ENCODE measurements at regions not wholly inside any gene's neighbourhood (a gene's known extent, or its start where the extent isn't known, plus 50 kb on each side); places are given as distances from the start of the nearest gene placed in this dataset.

DNA sequence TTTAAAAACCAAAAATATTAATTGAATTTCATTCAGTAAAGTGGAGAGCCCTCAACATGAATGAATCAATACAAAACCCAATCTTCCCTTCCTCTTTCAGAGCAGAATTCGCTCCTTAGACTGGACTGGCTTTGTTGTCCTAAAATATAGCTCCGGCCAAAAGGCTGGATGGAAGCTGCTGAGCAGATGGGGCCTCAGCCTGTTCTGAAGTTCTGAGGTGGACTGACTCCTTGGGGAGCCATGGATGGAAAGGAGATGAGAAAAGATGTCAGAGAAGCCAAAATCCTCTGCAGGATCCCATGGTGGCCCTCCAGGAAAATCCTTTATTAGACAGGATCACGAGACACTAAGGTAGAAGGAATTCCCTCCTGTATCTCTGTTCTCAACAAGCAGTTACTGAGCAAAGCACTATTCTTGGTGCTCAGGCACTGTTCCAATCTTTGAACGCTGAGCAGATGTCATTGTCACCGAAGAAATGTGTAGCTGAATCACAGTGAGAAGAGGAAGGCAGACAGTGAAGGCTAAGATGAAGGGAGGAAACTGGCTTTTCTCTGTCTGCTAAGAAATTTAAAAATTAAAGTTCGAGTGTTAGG lies 122.0 kb downstream of the SEMA6D start:
- Histone ChIP-seq H3K4me3 (ENCODE audit: low read depth in 1 of 2, low read length in 2 of 2) (no peak overlapping the region), H3K79me2 (ENCODE audit: insufficient read depth, low read length) (no peaks in the 10 kb centered on the region), H4K20me1 (ENCODE audit: insufficient read depth, low read length) (no peaks in the 10 kb centered on the region), H3K9ac (ENCODE audit: low read depth, low read length) (no peak overlapping the region), H3K9me3 (ENCODE audit: insufficient read depth, low read length, severe bottlenecking) (no peaks in the 10 kb centered on the region), H3K27ac (ENCODE audit: low read length) (no peak overlapping the region), H2AFZ (ENCODE audit: low read depth, low read length) (no peak overlapping the region), H3K36me3 (ENCODE audit: insufficient read depth, low read length) (no peaks in the 10 kb centered on the region), H3K27me3 (ENCODE audit: insufficient read depth, low read length, poor library complexity) (no peaks in the 10 kb centered on the region), H3K4me2 (ENCODE audit: insufficient read depth, low read length) (no peak overlapping the region), H3K4me1 (ENCODE audit: insufficient read depth, low read length) (no peaks in the 10 kb centered on the region)
- DNase-seq = no peak
- ATAC-seq (ENCODE audit: insufficient read depth, low read depth) = no peak
- TF ChIP-seq, protein P1, sequence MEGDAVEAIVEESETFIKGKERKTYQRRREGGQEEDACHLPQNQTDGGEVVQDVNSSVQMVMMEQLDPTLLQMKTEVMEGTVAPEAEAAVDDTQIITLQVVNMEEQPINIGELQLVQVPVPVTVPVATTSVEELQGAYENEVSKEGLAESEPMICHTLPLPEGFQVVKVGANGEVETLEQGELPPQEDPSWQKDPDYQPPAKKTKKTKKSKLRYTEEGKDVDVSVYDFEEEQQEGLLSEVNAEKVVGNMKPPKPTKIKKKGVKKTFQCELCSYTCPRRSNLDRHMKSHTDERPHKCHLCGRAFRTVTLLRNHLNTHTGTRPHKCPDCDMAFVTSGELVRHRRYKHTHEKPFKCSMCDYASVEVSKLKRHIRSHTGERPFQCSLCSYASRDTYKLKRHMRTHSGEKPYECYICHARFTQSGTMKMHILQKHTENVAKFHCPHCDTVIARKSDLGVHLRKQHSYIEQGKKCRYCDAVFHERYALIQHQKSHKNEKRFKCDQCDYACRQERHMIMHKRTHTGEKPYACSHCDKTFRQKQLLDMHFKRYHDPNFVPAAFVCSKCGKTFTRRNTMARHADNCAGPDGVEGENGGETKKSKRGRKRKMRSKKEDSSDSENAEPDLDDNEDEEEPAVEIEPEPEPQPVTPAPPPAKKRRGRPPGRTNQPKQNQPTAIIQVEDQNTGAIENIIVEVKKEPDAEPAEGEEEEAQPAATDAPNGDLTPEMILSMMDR (IDR thresholded peaks at IDR 0.05; ENCODE audit: borderline replicate concordance, extremely low read depth, low read length, poor library complexity, severe bottlenecking) = no peak
- no peak for TF ChIP-seq EZH2 (IDR thresholded peaks at IDR 0.05; ENCODE audit: borderline replicate concordance, low read depth, low read length, severe bottlenecking)

DNA sequence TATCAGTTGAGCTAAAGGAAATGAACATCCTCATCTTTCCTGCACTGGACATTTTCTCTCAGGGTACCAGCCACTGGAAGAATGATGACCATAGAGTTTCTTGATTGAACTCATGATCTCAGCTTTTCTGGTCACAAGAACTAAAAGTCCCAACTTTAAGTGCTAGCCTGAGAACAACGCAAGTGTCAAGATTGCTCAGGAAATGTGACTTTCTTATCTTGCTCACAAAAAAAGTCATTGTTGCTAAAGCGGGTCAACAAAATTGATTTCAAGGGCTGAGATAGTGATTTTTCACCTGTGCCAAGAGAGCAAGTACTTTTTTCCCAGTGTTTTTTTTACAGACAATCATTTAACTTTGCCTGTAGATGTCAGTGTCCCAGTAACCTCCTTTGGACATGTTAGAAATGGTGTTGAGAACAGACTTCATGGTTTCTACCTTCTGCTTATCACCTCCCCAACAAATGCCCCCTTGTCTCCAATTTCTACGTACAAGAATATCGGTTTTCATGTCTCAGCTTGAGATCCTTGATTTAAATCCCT lies 125.9 kb downstream of the SEMA6D start:
- H3K27me3 ChIP-seq (ENCODE audit: insufficient read depth, low read length, poor library complexity) = no peaks in the 10 kb centered on the region
- ATAC-seq (ENCODE audit: insufficient read depth, low read depth) (no peak), DNase-seq (no peak)
- no peak overlapping the region for H3K9ac ChIP-seq (ENCODE audit: low read depth, low read length)
- H3K36me3 ChIP-seq (ENCODE audit: insufficient read depth, low read length) = no peaks in the 10 kb centered on the region
- no peak overlapping the region for H3K27ac ChIP-seq (ENCODE audit: low read length)
- no peak overlapping the region for H3K4me3 ChIP-seq (ENCODE audit: low read depth in 1 of 2, low read length in 2 of 2)
- no peaks in the 10 kb centered on the region for H4K20me1 ChIP-seq (ENCODE audit: insufficient read depth, low read length)
- TF ChIP-seq, protein P1 (IDR thresholded peaks at IDR 0.05; ENCODE audit: borderline replicate concordance, extremely low read depth, low read length, poor library complexity, severe bottlenecking) = no peak
- no peak for TF ChIP-seq EZH2 (IDR thresholded peaks at IDR 0.05; ENCODE audit: borderline replicate concordance, low read depth, low read length, severe bottlenecking)
- no peak overlapping the region for H3K4me2 ChIP-seq (ENCODE audit: insufficient read depth, low read length)
- no peaks in the 10 kb centered on the region for H3K4me1 ChIP-seq (ENCODE audit: insufficient read depth, low read length)
- no peaks in the 10 kb centered on the region for H3K9me3 ChIP-seq (ENCODE audit: insufficient read depth, low read length, severe bottlenecking)
- no peaks in the 10 kb centered on the region for H3K79me2 ChIP-seq (ENCODE audit: insufficient read depth, low read length)
- H2AFZ ChIP-seq (ENCODE audit: low read depth, low read length) = no peak overlapping the region

DNA sequence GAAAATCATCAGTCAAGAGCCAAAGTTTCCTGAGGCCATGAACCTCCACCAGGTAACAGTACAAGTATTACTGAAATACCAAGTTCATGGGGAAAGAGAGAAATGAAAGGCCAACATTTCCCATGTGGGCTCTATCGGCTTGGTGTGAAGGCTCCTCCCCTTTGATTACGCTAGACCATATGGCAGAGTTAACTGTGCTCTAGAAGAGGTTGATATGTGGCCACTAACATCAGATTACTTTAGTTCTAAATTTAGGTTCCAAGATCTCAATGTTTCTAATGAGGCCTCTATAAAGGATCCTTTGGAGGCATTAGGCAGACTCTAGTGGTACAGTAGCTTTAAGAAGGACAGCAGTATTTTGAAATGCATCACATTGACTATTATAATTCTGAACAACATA lies 127.1 kb downstream of the SEMA6D start:
- Histone ChIP-seq H3K79me2 (ENCODE audit: insufficient read depth, low read length) (no peaks in the 10 kb centered on the region), H4K20me1 (ENCODE audit: insufficient read depth, low read length) (no peaks in the 10 kb centered on the region), H2AFZ (ENCODE audit: low read depth, low read length) (no peak overlapping the region), H3K27ac (ENCODE audit: low read length) (no peak overlapping the region), H3K9me3 (ENCODE audit: insufficient read depth, low read length, severe bottlenecking) (no peaks in the 10 kb centered on the region), H3K9ac (ENCODE audit: low read depth, low read length) (no peak overlapping the region), H3K27me3 (ENCODE audit: insufficient read depth, low read length, poor library complexity) (no peaks in the 10 kb centered on the region), H3K36me3 (ENCODE audit: insufficient read depth, low read length) (no peaks in the 10 kb centered on the region), H3K4me1 (ENCODE audit: insufficient read depth, low read length) (no peaks in the 10 kb centered on the region), H3K4me2 (ENCODE audit: insufficient read depth, low read length) (no peak overlapping the region), H3K4me3 (ENCODE audit: low read depth in 1 of 2, low read length in 2 of 2) (no peak overlapping the region)
- DNase-seq = no peak
- TF ChIP-seq, protein P1 (IDR thresholded peaks at IDR 0.05; ENCODE audit: borderline replicate concordance, extremely low read depth, low read length, poor library complexity, severe bottlenecking) = no peak
- TF ChIP-seq EZH2 (IDR thresholded peaks at IDR 0.05; ENCODE audit: borderline replicate concordance, low read depth, low read length, severe bottlenecking) = no peak
- ATAC-seq (ENCODE audit: insufficient read depth, low read depth) = no peak

Data from DND-41 (cell line).